ENCODE measurements at regions not wholly inside any gene's neighbourhood (a gene's known extent, or its start where the extent isn't known, plus 50 kb on each side); places are given as distances from the start of the nearest gene placed in this dataset.

- TF ChIP-seq JUND (IDR thresholded peaks at IDR 0.05; ENCODE audit: borderline replicate concordance, low read depth, low read length) (no peak), JUND (tag; IDR thresholded peaks at IDR 0.05; ENCODE audit: borderline replicate concordance, low read depth, low read length) (no peak)
Measured at GRCh38 chr13:44739539-44739938, 163.4 kb upstream of the TSC22D1 start (continued).

- TF ChIP-seq ZNF175 (CRISPR knock-in tag; IDR thresholded peaks at IDR 0.05; ENCODE audit: low read depth): no peak
- peak in 2 of 3 experiments; percentile 13 to 17; a peak in 1 of 6 replicates for TF ChIP-seq CTCF (IDR thresholded peaks at IDR 0.05 in 2 of 3, conservative IDR thresholded peaks at IDR 0.05 in 1 of 3; ENCODE audit: insufficient read depth in 2 of 3, low read depth in 1 of 3, low read length in 3 of 3)
- CTCF ChIA-PET (ENCODE audit: low intra/inter-chr PET ratio): no interaction called here
- no peaks in the 10 kb centered on the region for H3K9me1 ChIP-seq (ENCODE audit: control insufficient read depth, insufficient read depth, low read length)
- no peak overlapping the region for H3K27ac ChIP-seq (ENCODE audit: extremely low read depth, low read depth, low read length)
- FAIRE-seq (no peak), DNase-seq (ENCODE audit: extremely low read depth in 1 of 4, low spot score in 3 of 4) (no peak), ATAC-seq (no peak)
- H3K4me3 ChIP-seq: no peak overlapping the region
- no peaks in the 10 kb centered on the region for H3K9me3 ChIP-seq (replicated peaks; ENCODE audit: control insufficient read depth, insufficient read depth, low read depth, low read length)
- H2AFZ ChIP-seq (ENCODE audit: low read depth, low read length): no peak overlapping the region
- 0% methylated on average over 4 of the region's 4 CpGs for whole genome bisulfite sequencing (ENCODE audit: insufficient coverage, low coverage, missing lambda C conversion rate)
- H4K20me1 ChIP-seq (replicated peaks; ENCODE audit: control insufficient read depth, insufficient read depth, low read length): no peaks in the 10 kb centered on the region
- no peak overlapping the region for H3K4me2 ChIP-seq (ENCODE audit: insufficient read depth, low read length)
- no peaks in the 10 kb centered on the region for H3K36me3 ChIP-seq (ENCODE audit: control insufficient read depth, insufficient read depth, low read length)
- no peak overlapping the region for H3K9ac ChIP-seq (ENCODE audit: insufficient read depth in 1 of 2, low read depth in 2 of 2, low read length in 2 of 2)
- no TSS peak for BruUV-seq (replicated peaks)
- H3K79me2 ChIP-seq (ENCODE audit: control insufficient read depth, insufficient read depth, low read length): no peaks in the 10 kb centered on the region
- no peaks in the 10 kb centered on the region for H3K27me3 ChIP-seq (ENCODE audit: control insufficient read depth in 2 of 2, insufficient read depth in 2 of 2, low read length in 2 of 2)
- H3K4me1 ChIP-seq (replicated peaks in 1 of 2; ENCODE audit: control insufficient read depth in 2 of 2, insufficient read depth in 2 of 2, low read length in 2 of 2): no peaks in the 10 kb centered on the region
- POLR2A ChIA-PET: no interaction called here
- in situ Hi-C loops (cut with MboI): no loop called here
- intact Hi-C loops (cut with micrococcal nuclease): no loop called here
Measured at GRCh38 chr13:44739120-44739519, 163.0 kb upstream of the TSC22D1 start.
